Small intestine (tissue), 7 donors: ENCODE measurements at regions not wholly inside any gene's neighbourhood (a gene's known extent, or its start where the extent isn't known, plus 50 kb on each side); places are given as distances from the start of the nearest gene placed in this dataset.

Source experiments
- DNase-seq, 2 donors: peaks; one replicate each; pipeline versions ENCODE4 v3.0.0 to v3.0.0-alpha.2; 2013
- FAIRE-seq: peaks from 2 replicates; lab custom pipeline; 2012; peaks lifted over from hg19 to GRCh38; lab: Jason Lieb, UNC
- H3K27ac ChIP-seq, 3 donors: one replicate each; pipeline ENCODE4 v1.5.1; 2013; ENCODE audit warnings: low read length in 2 of 3, mild to moderate bottlenecking in 2 of 3, control low read depth in 1 of 3, inconsistent platforms in 1 of 3, low read depth in 1 of 3, moderate library complexity in 1 of 3
- H3K27me3 ChIP-seq, 3 donors: one replicate each; pipeline ENCODE4 v1.6.1; 2013; ENCODE audit warnings: low read length in 3 of 3, inconsistent platforms in 1 of 3; ENCODE audit not compliant: control insufficient read depth in 3 of 3, insufficient read depth in 3 of 3
- H3K36me3 ChIP-seq, 3 donors: one replicate each; pipeline ENCODE4 v1.6.1; 2013; ENCODE audit warnings: low read length in 3 of 3, inconsistent platforms in 1 of 3, low read depth in 1 of 3, mild to moderate bottlenecking in 1 of 3, moderate library complexity in 1 of 3; ENCODE audit not compliant: control insufficient read depth in 3 of 3, insufficient read depth in 2 of 3
- H3K4me1 ChIP-seq, 3 donors: one replicate each; pipeline ENCODE4 v1.6.1; 2013; ENCODE audit warnings: low read length in 2 of 3, inconsistent platforms in 1 of 3, low read depth in 1 of 3, mild to moderate bottlenecking in 1 of 3, moderate library complexity in 1 of 3; ENCODE audit not compliant: control insufficient read depth in 3 of 3, insufficient read depth in 2 of 3
- H3K4me3 ChIP-seq, 3 donors: one replicate each; pipeline ENCODE4 v1.5.1; 2013; ENCODE audit warnings: low read length in 3 of 3, control low read depth in 1 of 3, inconsistent platforms in 1 of 3, low read depth in 1 of 3, mild to moderate bottlenecking in 1 of 3, moderate library complexity in 1 of 3
- H3K9me3 ChIP-seq, 2 donors: one replicate each; pipeline ENCODE4 v1.6.1; 2013; ENCODE audit warnings: low read depth in 1 of 2, low read length in 1 of 2; ENCODE audit not compliant: control insufficient read depth in 2 of 2, insufficient read depth in 1 of 2
- WGBS, 3 donors: extraction: QIAGEN DNeasy Blood & Tissue Kit; methylation state at CpG; one replicate each; pipeline ENCODE4 v1.1.7; 2013; 5-methylcytosine and 5-hydroxymethylcytosine counted together
- donor health status: healthy with polysubstance abuse.
- donor health status: control.
- donor health status: control.
- donor health status: Bipolar disorder and iron deficiency.
- donor health status: healthy.

DNA sequence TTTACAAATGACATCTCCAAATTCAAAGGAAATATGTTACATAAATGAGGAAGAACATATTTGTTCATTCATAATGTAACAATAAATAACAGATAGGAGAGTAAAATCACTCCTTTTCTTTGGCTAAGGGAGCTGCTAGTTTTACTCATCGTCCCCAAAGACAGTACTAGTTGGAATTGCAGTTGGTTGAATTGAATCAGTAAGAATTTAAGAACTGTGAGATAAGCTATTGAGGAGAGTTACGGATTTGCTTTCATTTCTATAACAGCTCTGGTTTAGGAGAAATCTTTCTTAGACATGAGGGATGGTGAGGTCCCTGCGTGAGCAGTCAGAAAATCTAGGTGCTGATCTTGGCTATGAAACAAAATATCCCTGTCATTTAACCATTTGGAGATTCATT, 402.8 kb downstream of the AEBP2 start:
- H3K27ac ChIP-seq = no peak overlapping the region
- DNase-seq (no peak), FAIRE-seq (no peak)
- no peaks in the 10 kb centered on the region for H3K4me1 ChIP-seq
- WGBS, 3 donors = 67 to 80% (median 78%) methylated on average over 3 of the region's 3 CpGs
- no peak overlapping the region for H3K4me3 ChIP-seq
- no peaks in the 10 kb centered on the region for H3K36me3 ChIP-seq
- no peaks in the 10 kb centered on the region for H3K9me3 ChIP-seq
- no peaks in the 10 kb centered on the region for H3K27me3 ChIP-seq

DNA sequence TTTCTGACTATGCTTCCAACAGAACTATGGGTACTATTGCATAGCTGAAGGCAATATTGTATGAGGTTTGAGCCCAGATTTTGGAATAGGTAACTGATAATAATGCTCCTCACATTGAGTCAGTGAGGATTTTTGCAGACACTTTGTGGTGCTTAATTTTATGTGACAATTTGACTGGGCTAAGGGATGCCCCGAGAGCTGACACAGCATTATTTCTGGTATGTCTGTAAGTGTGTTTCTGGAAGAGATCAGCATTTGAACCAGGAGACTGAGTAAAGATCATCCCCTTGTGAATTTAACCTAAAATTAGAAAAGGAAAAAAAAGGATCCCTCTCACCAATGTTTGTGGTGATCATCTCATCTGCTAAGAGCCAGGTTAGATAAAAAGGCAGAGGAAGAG, 404.9 kb downstream of the AEBP2 start:
- Histone ChIP-seq H3K9me3 (no peaks in the 10 kb centered on the region), H3K36me3 (no peaks in the 10 kb centered on the region), H3K27me3 (no peaks in the 10 kb centered on the region), H3K4me1 (no peaks in the 10 kb centered on the region), H3K27ac (no peak overlapping the region), H3K4me3 (no peak overlapping the region)
- WGBS, 3 donors = 84 to 92% (median 89%) methylated on average over 1 of the region's 1 CpG
- no peak for DNase-seq
- FAIRE-seq = no peak

DNA sequence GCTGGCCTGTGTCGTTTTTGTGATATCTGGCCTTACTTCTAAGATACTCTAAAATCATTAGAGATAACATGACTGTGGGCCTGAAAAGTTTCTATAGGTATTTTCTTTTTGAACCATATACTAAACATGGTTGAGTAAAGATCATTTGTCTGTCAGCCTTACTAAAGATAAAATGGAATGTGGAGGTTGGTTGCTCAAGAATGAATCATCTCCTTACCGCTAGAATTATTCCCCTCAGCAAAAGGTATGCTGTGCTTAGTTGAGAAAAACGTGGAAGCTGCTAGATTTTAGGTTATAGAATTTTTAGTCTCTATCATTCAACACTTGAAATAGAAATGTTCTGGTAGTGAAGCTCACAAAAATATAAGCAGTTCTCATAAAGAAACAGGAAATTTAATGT, 407.3 kb downstream of the AEBP2 start:
- Histone ChIP-seq H3K27me3 (no peaks in the 10 kb centered on the region), H3K27ac (no peak overlapping the region), H3K36me3 (no peaks in the 10 kb centered on the region), H3K4me3 (no peak overlapping the region), H3K9me3 (peaks cover 0 to 5% of the 10 kb centered on the region in 2 donors), H3K4me1 (no peaks in the 10 kb centered on the region)
- no peak for DNase-seq
- no peak for FAIRE-seq
- WGBS, 3 donors = 33 to 57% (median 41%) methylated on average over 3 of the region's 3 CpGs

DNA sequence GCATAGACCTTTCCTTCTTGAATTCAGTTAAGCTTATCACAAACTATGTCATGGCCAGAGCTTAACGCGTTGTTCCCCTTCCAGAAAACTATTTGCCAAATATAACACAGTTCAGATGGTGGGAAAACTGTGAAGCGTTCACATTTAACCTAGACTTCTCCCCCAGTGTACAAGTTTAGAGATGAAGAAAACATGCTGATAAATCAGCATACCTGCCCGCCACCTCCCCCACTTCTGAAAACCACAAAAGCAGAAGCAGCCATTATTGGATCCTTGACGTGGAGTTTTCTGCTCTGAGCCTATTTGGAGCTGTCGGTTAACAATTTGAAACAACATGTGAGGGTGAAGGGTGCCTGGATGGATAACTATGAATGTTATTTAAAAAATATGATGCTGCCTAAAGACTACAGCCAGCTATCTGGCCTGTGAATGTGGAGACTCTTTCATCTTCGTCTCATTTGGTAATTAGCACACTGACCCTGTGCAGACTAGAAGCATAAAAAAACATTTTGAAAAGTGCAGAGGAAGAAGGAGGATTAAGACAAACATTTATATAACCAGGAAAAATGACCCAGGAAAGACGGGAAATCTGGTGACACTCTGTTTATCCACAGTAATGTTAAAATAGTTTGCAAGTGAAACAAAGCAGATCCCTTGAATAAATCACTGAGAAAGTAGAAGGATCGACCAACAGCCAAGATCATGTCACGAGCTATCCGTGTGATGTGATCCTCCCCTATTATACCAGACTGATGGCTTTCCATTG, 408.2 kb downstream of the AEBP2 start:
- Histone ChIP-seq H3K4me3 (no peak overlapping the region), H3K27me3 (no peaks in the 10 kb centered on the region), H3K4me1 (no peaks in the 10 kb centered on the region), H3K36me3 (no peaks in the 10 kb centered on the region), H3K27ac (peak overlapping the region in 2 of 3 donors; percentile 37 to 63), H3K9me3 (peaks cover 0 to 5% of the 10 kb centered on the region in 2 donors)
- FAIRE-seq (no peak), DNase-seq (peak in 1 of 2 donors; percentile 11)
- WGBS, 3 donors = 50 to 81% (median 77%) methylated on average over 11 of the region's 11 CpGs

DNA sequence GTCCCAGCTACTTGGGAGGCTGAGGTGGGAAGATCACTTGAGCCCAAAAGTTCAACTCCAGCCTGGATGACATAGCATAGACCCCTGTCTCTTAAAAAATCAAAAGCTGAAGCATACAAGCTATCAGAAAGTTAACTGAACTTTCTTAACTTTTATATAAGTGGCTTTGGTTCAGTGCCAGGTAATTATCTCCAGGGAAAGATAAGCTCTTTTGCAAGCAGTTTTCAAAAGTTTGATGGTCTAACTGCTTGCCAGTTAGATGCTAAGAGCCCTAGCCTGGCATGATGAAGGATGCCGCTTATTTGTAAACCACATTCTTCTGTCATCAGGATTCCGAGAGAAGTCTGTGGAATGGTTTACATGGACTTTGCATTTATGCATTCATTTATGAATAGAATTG, 409.1 kb downstream of the AEBP2 start:
- H3K27me3 ChIP-seq = no peaks in the 10 kb centered on the region
- H3K36me3 ChIP-seq = no peaks in the 10 kb centered on the region
- WGBS, 3 donors = 31 to 65% (median 59%) methylated on average over 2 of the region's 2 CpGs
- no peak for FAIRE-seq
- H3K4me3 ChIP-seq = no peak overlapping the region
- no peaks in the 10 kb centered on the region for H3K4me1 ChIP-seq
- DNase-seq = no peak
- H3K9me3 ChIP-seq = peaks cover 0 to 7% of the 10 kb centered on the region in 2 donors
- H3K27ac ChIP-seq = no peak overlapping the region

DNA sequence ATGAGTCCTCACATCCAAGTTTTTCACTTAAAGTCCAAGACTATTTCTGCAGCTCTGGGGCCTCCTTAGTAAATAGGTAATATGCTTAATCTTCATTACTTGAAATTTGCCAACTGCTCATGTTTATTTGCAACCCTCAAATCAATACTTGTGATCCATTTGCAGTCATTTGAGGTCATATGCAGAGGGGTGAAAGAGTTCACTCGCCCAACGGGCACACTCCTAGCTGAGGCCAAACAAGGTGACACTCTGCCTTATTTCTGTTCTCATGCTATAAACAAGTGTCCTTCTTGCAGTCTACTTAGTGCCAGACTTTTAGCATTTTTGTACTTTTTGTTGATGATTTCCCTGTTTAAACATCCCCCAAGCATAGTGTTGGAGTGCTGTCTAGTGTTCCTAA, 409.9 kb downstream of the AEBP2 start:
- 55 to 65% (median 57%) methylated on average over 2 of the region's 2 CpGs for WGBS, 3 donors
- FAIRE-seq (no peak), DNase-seq (no peak)
- Histone ChIP-seq H3K4me1 (no peaks in the 10 kb centered on the region), H3K27ac (no peak overlapping the region), H3K27me3 (no peaks in the 10 kb centered on the region), H3K4me3 (no peak overlapping the region), H3K9me3 (peaks cover 0 to 7% of the 10 kb centered on the region in 2 donors), H3K36me3 (no peaks in the 10 kb centered on the region)

DNA sequence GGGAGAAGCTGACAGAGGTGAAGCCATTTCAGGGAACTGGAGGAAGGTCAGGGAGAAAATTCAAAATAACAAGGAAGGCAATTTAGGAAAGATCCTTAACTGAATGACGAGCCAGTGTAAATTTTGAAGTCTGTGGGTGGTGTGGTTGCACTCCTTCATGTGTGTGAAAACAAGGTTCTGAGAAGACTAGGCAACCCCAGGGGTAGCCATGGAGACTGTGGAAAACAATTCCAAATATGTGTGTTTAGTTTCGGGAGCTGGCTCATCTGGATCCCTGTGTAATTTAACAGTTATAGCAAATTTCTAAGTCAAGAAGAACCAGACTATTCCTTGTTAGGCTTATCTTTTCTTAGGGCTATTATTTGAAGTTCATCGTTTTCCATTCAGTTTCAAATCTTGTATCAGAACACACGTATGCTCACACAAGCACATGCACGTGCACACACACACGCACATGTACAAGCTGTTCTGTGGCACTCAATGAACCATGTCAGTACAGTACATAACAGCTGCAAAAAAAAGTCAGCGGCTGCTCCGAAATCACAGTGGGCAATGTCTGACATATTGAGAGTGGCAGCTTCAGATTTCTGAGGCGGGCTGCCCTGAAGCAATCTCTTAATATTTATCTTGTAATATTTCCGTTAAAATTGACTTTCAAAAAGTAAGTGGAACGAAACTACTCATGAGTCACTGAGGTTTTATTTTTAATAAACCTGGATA, 411.2 kb downstream of the AEBP2 start:
- Histone ChIP-seq H3K36me3 (no peaks in the 10 kb centered on the region), H3K27me3 (no peaks in the 10 kb centered on the region), H3K9me3 (peaks cover 0 to 7% of the 10 kb centered on the region in 2 donors), H3K27ac (peak overlapping the region in 1 of 3 donors; percentile 50), H3K4me3 (no peak overlapping the region), H3K4me1 (no peaks in the 10 kb centered on the region)
- no peak for DNase-seq
- WGBS, 3 donors = 69 to 88% (median 70%) methylated on average over 11 of the region's 11 CpGs
- FAIRE-seq = no peak

DNA sequence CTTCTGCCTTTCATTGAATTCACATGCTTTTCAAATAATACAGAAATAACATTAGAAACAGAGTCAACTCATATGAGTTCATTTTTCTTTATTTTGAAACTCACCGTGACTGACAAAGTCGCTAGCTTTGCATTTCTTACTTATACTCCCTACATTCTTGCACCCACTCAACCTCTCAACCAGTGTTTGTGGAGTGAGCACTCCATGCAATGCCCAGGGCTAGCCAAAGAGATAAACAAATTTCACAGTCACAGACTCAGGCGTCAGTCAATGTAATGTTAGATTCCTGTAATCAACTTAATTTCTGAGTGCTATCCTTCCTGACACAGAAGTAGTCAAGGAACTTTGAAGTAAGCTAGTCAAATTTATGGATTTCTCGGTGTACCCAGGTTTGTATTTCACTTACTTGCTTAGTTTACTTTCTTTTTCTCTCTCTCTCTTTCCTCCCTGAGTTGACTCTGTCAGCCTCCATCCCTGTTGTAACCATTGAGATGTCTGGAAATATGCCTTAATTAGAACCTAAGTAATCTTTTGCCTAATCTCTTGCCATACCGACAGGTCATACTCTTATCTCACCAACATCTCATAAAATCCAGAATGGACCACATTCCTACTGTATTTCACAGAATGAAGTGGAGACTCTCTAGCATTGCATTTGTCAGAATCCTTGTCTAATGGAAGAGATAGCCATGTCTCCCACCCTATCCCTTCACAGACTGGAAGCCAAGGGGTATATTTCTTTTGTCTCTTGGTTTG, 413.0 kb downstream of the AEBP2 start:
- DNase-seq = no peak
- Histone ChIP-seq H3K27ac (no peak overlapping the region), H3K9me3 (peaks cover 0 to 7% of the 10 kb centered on the region in 2 donors), H3K27me3 (no peaks in the 10 kb centered on the region), H3K36me3 (no peaks in the 10 kb centered on the region), H3K4me1 (peaks cover 0 to 3% (median 0%) of the 10 kb centered on the region in 3 donors), H3K4me3 (no peak overlapping the region)
- FAIRE-seq = no peak
- WGBS, 3 donors = 78 to 84% (median 79%) methylated on average over 5 of the region's 5 CpGs
